IMR-90 (cell line): ENCODE measurements at regions not wholly inside any gene's neighbourhood (a gene's known extent, or its start where the extent isn't known, plus 50 kb on each side); places are given as distances from the start of the nearest gene placed in this dataset.

Experiments
- ATAC-seq: fragments of 200-7000 bp; cut with Tn5 transposase; 2 replicates; pipeline ENCODE4 v1.9.1; 2020; ENCODE audit warnings: low read depth, mild to moderate bottlenecking, moderate library complexity
- BruUV-seq: library from RNA; stranded (reverse); fragments of 400-500 nt; replicated peaks from 2 replicates; lab custom pipeline; 2021; lab: Mats Ljungman, UMichigan
- CTCF ChIA-PET: fragments of 300-600 bp; formaldehyde crosslinking; extraction: SDS; loops from one replicate; lab custom pipeline; 2021; ENCODE audit warnings: antibody characterized with exemption; lab: Yijun Ruan, JAX
- POLR2A ChIA-PET: fragments of 300-600 bp; sonication (Branson Sonifier 250); formaldehyde crosslinking; loops from one replicate; lab custom pipeline; 2022; ENCODE audit warnings: antibody characterized with exemption; ENCODE audit not compliant: unreplicated experiment; lab: Charles Lee
- DNase-seq: peaks from one replicate; pipeline ENCODE4 v3.0.0; 2013
- H2AFZ ChIP-seq: replicated peaks from 2 replicates; pipeline ENCODE3; 2013; ENCODE audit warnings: low read length, mild to moderate bottlenecking; ENCODE audit not compliant: poor library complexity
- H2AK5ac ChIP-seq: 2 replicates; pipeline ENCODE4 v1.6.1; 2013; ENCODE audit warnings: low read depth, low read length, inconsistent platforms
- H2AK9ac ChIP-seq: replicated peaks from 2 replicates; pipeline ENCODE3; 2013; ENCODE audit warnings: mild to moderate bottlenecking, low read depth, low read length, moderate library complexity; ENCODE audit not compliant: poor library complexity
- H2BK120ac ChIP-seq: 2 replicates; pipeline ENCODE4 v1.6.1; 2013; ENCODE audit warnings: low read depth, low read length, inconsistent platforms
- H2BK15ac ChIP-seq: 3 replicates; pipeline ENCODE4 v1.6.1; 2013; ENCODE audit warnings: low read depth, low read length, inconsistent platforms
- H2BK20ac ChIP-seq: 2 replicates; pipeline ENCODE4 v1.6.1; 2013; ENCODE audit warnings: low read depth, mild to moderate bottlenecking, inconsistent platforms, low read length, moderate library complexity
- H2BK5ac ChIP-seq: 2 replicates; pipeline ENCODE4 v1.6.1; 2013; ENCODE audit warnings: mild to moderate bottlenecking, low read depth, low read length, inconsistent platforms; ENCODE audit not compliant: poor library complexity, severe bottlenecking
- H3K14ac ChIP-seq: replicated peaks from 2 replicates; pipeline ENCODE4 v1.6.1; 2013; ENCODE audit warnings: low read depth, low read length, inconsistent platforms
- H3K18ac ChIP-seq: 2 replicates; pipeline ENCODE4 v1.6.1; 2013; ENCODE audit warnings: low read depth, low read length, control low read depth
- H3K23ac ChIP-seq: 2 replicates; pipeline ENCODE4 v1.6.1; 2013; ENCODE audit warnings: low read depth, low read length, inconsistent platforms
- H3K27ac ChIP-seq: 2 replicates; pipeline ENCODE4 v1.5.1; 2013; ENCODE audit warnings: mild to moderate bottlenecking, control low read depth, low read length; ENCODE audit not compliant: insufficient read depth
- H3K27me3 ChIP-seq: 2 replicates; pipeline ENCODE4 v1.6.1; 2013; ENCODE audit warnings: low read length; ENCODE audit not compliant: control insufficient read depth, insufficient read depth
- H3K36me3 ChIP-seq: 2 replicates; pipeline ENCODE4 v1.6.1; 2013; ENCODE audit warnings: low read length, mixed read lengths; ENCODE audit not compliant: control insufficient read depth, insufficient read depth
- H3K4ac ChIP-seq: 2 replicates; pipeline ENCODE4 v1.6.1; 2013; ENCODE audit warnings: low read depth, low read length, inconsistent platforms
- H3K4me1 ChIP-seq: 2 replicates; pipeline ENCODE4 v1.6.1; 2013; ENCODE audit warnings: low read length, mixed read lengths; ENCODE audit not compliant: control insufficient read depth, insufficient read depth
- H3K4me2 ChIP-seq: 2 replicates; pipeline ENCODE4 v1.6.1; 2013; ENCODE audit warnings: low read depth, mild to moderate bottlenecking, control low read depth, low read length, moderate library complexity
- H3K4me3 ChIP-seq: 2 replicates; pipeline ENCODE4 v1.5.1; 2013; ENCODE audit warnings: low read depth, mild to moderate bottlenecking, control low read depth, low read length, moderate library complexity; ENCODE audit not compliant: insufficient read depth
- H3K56ac ChIP-seq: 2 replicates; pipeline ENCODE4 v1.6.1; 2013; ENCODE audit warnings: low read length, inconsistent platforms; ENCODE audit not compliant: insufficient read depth; ENCODE audit errors: extremely low read depth
- H3K79me1 ChIP-seq, 2 experiments: 2 replicates each; pipeline ENCODE4 v1.6.1; 2013; ENCODE audit warnings: low read length in 2 of 2, inconsistent platforms in 1 of 2, low read depth in 1 of 2
- H3K9ac ChIP-seq: 2 replicates; pipeline ENCODE4 v1.6.1; 2013; ENCODE audit warnings: low read depth, low read length, control low read depth
- H3K9me1 ChIP-seq: 2 replicates; pipeline ENCODE4 v1.6.1; 2013; ENCODE audit warnings: low read length, inconsistent platforms; ENCODE audit not compliant: insufficient read depth
- H3K9me3 ChIP-seq: 2 replicates; pipeline ENCODE4 v1.6.1; 2013; ENCODE audit warnings: low read length; ENCODE audit not compliant: control insufficient read depth, insufficient read depth
- H4K20me1 ChIP-seq: 2 replicates; pipeline ENCODE4 v1.6.1; 2013; ENCODE audit warnings: low read length, inconsistent platforms; ENCODE audit not compliant: insufficient read depth
- H4K5ac ChIP-seq: 2 replicates; pipeline ENCODE4 v1.6.1; 2013; ENCODE audit warnings: mild to moderate bottlenecking, low read depth, low read length, control low read depth
- H4K8ac ChIP-seq, 2 experiments: 2 replicates each; pipeline ENCODE4 v1.6.1; 2013; ENCODE audit warnings: low read depth in 2 of 2, low read length in 2 of 2, control low read depth in 1 of 2, inconsistent platforms in 1 of 2
- H4K91ac ChIP-seq: 2 replicates; pipeline ENCODE4 v1.6.1; 2013; ENCODE audit warnings: low read depth, low read length, inconsistent platforms; ENCODE audit not compliant: insufficient read depth
- BHLHE40 ChIP-seq: fragments of 150-350 bp; IDR thresholded peaks from 2 replicates; pipeline ENCODE4 v1.6.1; 2016; ENCODE audit warnings: mild to moderate bottlenecking, low read depth, low read length
- CEBPB ChIP-seq: IDR thresholded peaks from 2 replicates; pipeline ENCODE4 v1.6.1; 2012; ENCODE audit warnings: low read depth, low read length, improper control_type of control experiment
- CHD1 ChIP-seq: IDR thresholded peaks from 2 replicates; pipeline ENCODE4 v1.6.1; 2012; ENCODE audit warnings: low read depth, low read length, improper control_type of control experiment
- FOS ChIP-seq: fragments of 150-350 bp; IDR thresholded peaks from 2 replicates; pipeline ENCODE4 v1.6.1; 2016; ENCODE audit warnings: low read depth, low read length
- MAFK ChIP-seq: IDR thresholded peaks from 2 replicates; pipeline ENCODE4 v1.6.1; 2012; ENCODE audit warnings: low read depth, low read length, improper control_type of control experiment
- MXI1 ChIP-seq: IDR thresholded peaks from 2 replicates; pipeline ENCODE4 v1.6.1; 2012; ENCODE audit warnings: low read depth, mild to moderate bottlenecking, low read length, moderate library complexity, borderline replicate concordance
- NFE2L2 ChIP-seq: fragments of 150-350 bp; IDR thresholded peaks from 2 replicates; pipeline ENCODE4 v1.6.1; 2016; ENCODE audit warnings: low read depth, mild to moderate bottlenecking, low read length
- SMC3 ChIP-seq: fragments of 150-350 bp; IDR thresholded peaks from 2 replicates; pipeline ENCODE4 v1.6.1; 2016; ENCODE audit warnings: low read depth, mild to moderate bottlenecking, antibody characterized with exemption, low read length, moderate library complexity
- WGBS, 2 experiments: methylation state at CpG; one replicate each; pipeline versions ENCODE4 v1.1.5 to v1.1.7; 2013; ENCODE audit warnings: missing lambda C conversion rate in 2 of 2; ENCODE audit not compliant: insufficient read length in 1 of 2; ENCODE audit errors: extremely low coverage in 2 of 2; 5-methylcytosine and 5-hydroxymethylcytosine counted together
- dilution Hi-C: fragments of 300-500 bp; cut with HindIII; formaldehyde crosslinking; loops from one replicate; pipeline ENCODE4 v1.14.3; 2018; ENCODE audit warnings: low sequenced_read_pairs; ENCODE audit not compliant: unreplicated experiment
- in situ Hi-C: fragments of 300-500 bp; cut with MboI; formaldehyde crosslinking; loops from 3 replicates; pipeline ENCODE4 v1.14.3; 2019; ENCODE audit warnings: low sequenced_read_pairs, inconsistent platforms, mixed read lengths
- intact Hi-C: fragments of 100-400 bp; cut with micrococcal nuclease; formaldehyde crosslinking; loops from 2 replicates; pipeline ENCODE4 v1.10.0; 2022
- TF ChIP-seq, protein P1 (sequence below): fragments of 150-350 bp; IDR thresholded peaks from 2 replicates; pipeline ENCODE4 v1.6.1; 2016; ENCODE audit warnings: low read depth, mild to moderate bottlenecking, low read length, moderate library complexity, borderline replicate concordance

DNA sequence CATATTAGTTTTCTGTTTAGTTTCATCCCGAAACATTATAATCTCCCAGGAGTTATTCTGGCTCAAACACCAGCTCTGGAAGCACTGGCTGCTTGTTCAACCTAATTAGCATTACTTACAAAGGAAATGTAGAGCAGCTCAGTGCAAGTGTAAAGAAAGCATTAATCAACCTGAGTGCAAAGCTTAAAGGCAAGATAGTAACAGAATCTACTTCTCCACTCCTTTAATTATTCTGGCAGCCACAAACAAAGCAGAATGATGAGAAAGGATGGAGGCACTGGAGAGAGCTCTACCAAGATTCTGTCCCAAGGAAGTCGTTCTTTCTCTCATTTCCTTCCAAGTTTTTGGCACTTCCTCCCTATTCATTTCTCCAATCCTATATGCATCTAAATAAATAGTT, 1384.0 kb downstream of the ZPLD1 start:
- CTCF ChIA-PET: no interaction called here
- Histone ChIP-seq H4K20me1 (no peaks in the 10 kb centered on the region), H2AFZ (no peak overlapping the region), H3K23ac (no peak overlapping the region), H3K9ac (no peak overlapping the region), H3K27me3 (no peaks in the 10 kb centered on the region), H2AK5ac (no peak overlapping the region), H3K56ac (no peak overlapping the region), H3K9me3 (no peaks in the 10 kb centered on the region), H2BK5ac (no peak overlapping the region), H3K18ac (no peak overlapping the region), H4K8ac (no peak overlapping the region), H3K36me3 (no peaks in the 10 kb centered on the region), H3K9me1 (no peaks in the 10 kb centered on the region), H2AK9ac (no peak overlapping the region), H2BK120ac (no peak overlapping the region), H3K4me3 (no peak overlapping the region), H3K4ac (no peak overlapping the region), H4K5ac (no peak overlapping the region), H2BK15ac (no peak overlapping the region), H3K79me1 (no peaks in the 10 kb centered on the region), H3K4me2 (no peak overlapping the region), H3K4me1 (no peaks in the 10 kb centered on the region), H3K14ac (no peak overlapping the region), H3K27ac (no peak overlapping the region), H4K91ac (no peak overlapping the region), H2BK20ac (no peak overlapping the region)
- TF ChIP-seq FOS: no peak
- no peak for TF ChIP-seq BHLHE40
- TF ChIP-seq CEBPB: no peak
- no peak for TF ChIP-seq CHD1
- TF ChIP-seq MAFK: no peak
- TF ChIP-seq, protein P1, sequence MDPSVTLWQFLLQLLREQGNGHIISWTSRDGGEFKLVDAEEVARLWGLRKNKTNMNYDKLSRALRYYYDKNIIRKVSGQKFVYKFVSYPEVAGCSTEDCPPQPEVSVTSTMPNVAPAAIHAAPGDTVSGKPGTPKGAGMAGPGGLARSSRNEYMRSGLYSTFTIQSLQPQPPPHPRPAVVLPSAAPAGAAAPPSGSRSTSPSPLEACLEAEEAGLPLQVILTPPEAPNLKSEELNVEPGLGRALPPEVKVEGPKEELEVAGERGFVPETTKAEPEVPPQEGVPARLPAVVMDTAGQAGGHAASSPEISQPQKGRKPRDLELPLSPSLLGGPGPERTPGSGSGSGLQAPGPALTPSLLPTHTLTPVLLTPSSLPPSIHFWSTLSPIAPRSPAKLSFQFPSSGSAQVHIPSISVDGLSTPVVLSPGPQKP: no peak
- no peak for TF ChIP-seq SMC3
- TF ChIP-seq NFE2L2: no peak
- no peak for TF ChIP-seq MXI1
- WGBS, 2 experiments: no CpG with 5 or more reads among the region's 2 CpGs
- in situ Hi-C loops: no loop called here
- dilution Hi-C loops: no loop called here
- POLR2A ChIA-PET: no interaction called here
- intact Hi-C loops: no loop called here
- BruUV-seq: no TSS peak
- no peak for ATAC-seq
- DNase-seq: no peak
